SK-N-SH (cell line): ENCODE measurements at regions not wholly inside any gene's neighbourhood (a gene's known extent, or its start where the extent isn't known, plus 50 kb on each side); places are given as distances from the start of the nearest gene placed in this dataset.
A peak's percentile ranks its signal among the peaks of the same experiment; 100 is the strongest.

Experiments used
- CHD2 ChIP-seq: fragments of 150-350 bp; IDR thresholded peaks from 2 replicates; pipeline ENCODE4 v1.6.1; 2018; ENCODE audit warnings: low read length; ENCODE audit not compliant: partially characterized antibody
- EZH2phosphoT487 ChIP-seq: fragments of 200-600 bp; sonication (generic); IDR thresholded peaks from 2 replicates; pipeline ENCODE4 v1.6.1; 2017; ENCODE audit warnings: low read depth, mixed run types, mild to moderate bottlenecking, antibody characterized with exemption, moderate library complexity, borderline replicate concordance
- FOXM1 ChIP-seq: IDR thresholded peaks from 2 replicates; pipeline ENCODE4 v1.4.0; 2012; ENCODE audit warnings: low read depth, mild to moderate bottlenecking
- GATA2 ChIP-seq: sonication (generic); formaldehyde crosslinking; IDR thresholded peaks from 2 replicates; pipeline ENCODE4 v1.5.0; 2020; ENCODE audit warnings: mild to moderate bottlenecking, missing genetic modification reagents
- RAD21 ChIP-seq: IDR thresholded peaks from 2 replicates; pipeline ENCODE4 v1.6.1; 2012; ENCODE audit warnings: mild to moderate bottlenecking, low read length
- TAF1 ChIP-seq: IDR thresholded peaks from 2 replicates; pipeline ENCODE4 v1.6.1; 2012; ENCODE audit warnings: low read depth, mild to moderate bottlenecking, low read length, moderate library complexity, borderline replicate concordance
- TF ChIP-seq, protein P1 (sequence below): fragments of 200-600 bp; sonication (generic); IDR thresholded peaks from 2 replicates; pipeline ENCODE4 v1.6.1; 2017; ENCODE audit warnings: antibody characterized with exemption, mild to moderate bottlenecking, moderate library complexity
- TF ChIP-seq, protein P2 (sequence below): IDR thresholded peaks from 2 replicates; pipeline ENCODE4 v1.4.0; 2012; ENCODE audit warnings: low read depth, borderline replicate concordance

DNA sequence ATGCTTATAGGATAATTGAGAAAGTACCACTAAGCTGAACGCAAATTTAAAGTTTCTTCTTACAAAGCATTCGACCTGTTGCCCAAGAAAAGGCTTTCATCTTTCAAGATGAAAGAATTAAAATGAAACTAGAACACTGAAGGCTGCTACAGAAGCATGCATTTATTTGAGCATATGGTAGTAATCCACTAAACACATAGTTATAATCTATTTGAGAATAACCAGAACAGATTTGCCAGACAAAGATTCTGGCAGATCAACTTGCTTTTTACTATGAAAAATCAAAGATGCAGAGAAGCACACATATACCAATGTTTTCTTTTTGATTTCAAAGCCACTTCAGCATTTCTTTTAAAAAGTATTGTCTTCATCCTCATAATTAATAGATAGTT, 412.2 kb downstream of the UTRN start:
- TF ChIP-seq TAF1, result no peak
- TF ChIP-seq EZH2phosphoT487, result no peak
- TF ChIP-seq, protein P1, sequence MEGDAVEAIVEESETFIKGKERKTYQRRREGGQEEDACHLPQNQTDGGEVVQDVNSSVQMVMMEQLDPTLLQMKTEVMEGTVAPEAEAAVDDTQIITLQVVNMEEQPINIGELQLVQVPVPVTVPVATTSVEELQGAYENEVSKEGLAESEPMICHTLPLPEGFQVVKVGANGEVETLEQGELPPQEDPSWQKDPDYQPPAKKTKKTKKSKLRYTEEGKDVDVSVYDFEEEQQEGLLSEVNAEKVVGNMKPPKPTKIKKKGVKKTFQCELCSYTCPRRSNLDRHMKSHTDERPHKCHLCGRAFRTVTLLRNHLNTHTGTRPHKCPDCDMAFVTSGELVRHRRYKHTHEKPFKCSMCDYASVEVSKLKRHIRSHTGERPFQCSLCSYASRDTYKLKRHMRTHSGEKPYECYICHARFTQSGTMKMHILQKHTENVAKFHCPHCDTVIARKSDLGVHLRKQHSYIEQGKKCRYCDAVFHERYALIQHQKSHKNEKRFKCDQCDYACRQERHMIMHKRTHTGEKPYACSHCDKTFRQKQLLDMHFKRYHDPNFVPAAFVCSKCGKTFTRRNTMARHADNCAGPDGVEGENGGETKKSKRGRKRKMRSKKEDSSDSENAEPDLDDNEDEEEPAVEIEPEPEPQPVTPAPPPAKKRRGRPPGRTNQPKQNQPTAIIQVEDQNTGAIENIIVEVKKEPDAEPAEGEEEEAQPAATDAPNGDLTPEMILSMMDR, result no peak
- TF ChIP-seq RAD21, result no peak
- no peak for TF ChIP-seq CHD2
- TF ChIP-seq FOXM1, result no peak
- peak; percentile 68 for TF ChIP-seq GATA2
- TF ChIP-seq, protein P2, sequence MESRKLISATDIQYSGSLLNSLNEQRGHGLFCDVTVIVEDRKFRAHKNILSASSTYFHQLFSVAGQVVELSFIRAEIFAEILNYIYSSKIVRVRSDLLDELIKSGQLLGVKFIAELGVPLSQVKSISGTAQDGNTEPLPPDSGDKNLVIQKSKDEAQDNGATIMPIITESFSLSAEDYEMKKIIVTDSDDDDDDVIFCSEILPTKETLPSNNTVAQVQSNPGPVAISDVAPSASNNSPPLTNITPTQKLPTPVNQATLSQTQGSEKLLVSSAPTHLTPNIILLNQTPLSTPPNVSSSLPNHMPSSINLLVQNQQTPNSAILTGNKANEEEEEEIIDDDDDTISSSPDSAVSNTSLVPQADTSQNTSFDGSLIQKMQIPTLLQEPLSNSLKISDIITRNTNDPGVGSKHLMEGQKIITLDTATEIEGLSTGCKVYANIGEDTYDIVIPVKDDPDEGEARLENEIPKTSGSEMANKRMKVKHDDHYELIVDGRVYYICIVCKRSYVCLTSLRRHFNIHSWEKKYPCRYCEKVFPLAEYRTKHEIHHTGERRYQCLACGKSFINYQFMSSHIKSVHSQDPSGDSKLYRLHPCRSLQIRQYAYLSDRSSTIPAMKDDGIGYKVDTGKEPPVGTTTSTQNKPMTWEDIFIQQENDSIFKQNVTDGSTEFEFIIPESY, result no peak
